Hepatocyte (in vitro differentiated cells): ENCODE measurements at regions not wholly inside any gene's neighbourhood (a gene's known extent, or its start where the extent isn't known, plus 50 kb on each side); places are given as distances from the start of the nearest gene placed in this dataset.

ENCODE experiments used
- DNase-seq: peaks from one replicate; pipeline ENCODE4 v3.0.0-alpha.2; 2016; ENCODE audit warnings: low spot score
- H2AFZ ChIP-seq: fragments of 200-600 bp; sonication (generic); 2 replicates; pipeline ENCODE4 v1.6.0; 2016; ENCODE audit warnings: antibody characterized with exemption, mild to moderate bottlenecking
- H3K27ac ChIP-seq: fragments of 200-600 bp; sonication (generic); 2 replicates; pipeline ENCODE4 v1.5.1; 2016; ENCODE audit warnings: mild to moderate bottlenecking
- H3K27me3 ChIP-seq: fragments of 200-600 bp; sonication (generic); 2 replicates; pipeline ENCODE4 v1.6.1; 2016
- H3K36me3 ChIP-seq: fragments of 200-600 bp; sonication (generic); replicated peaks from 2 replicates; pipeline ENCODE4 v1.5.1; 2016; ENCODE audit warnings: low read depth; ENCODE audit not compliant: insufficient read depth
- H3K4me1 ChIP-seq: fragments of 200-600 bp; sonication (generic); 2 replicates; pipeline ENCODE4 v1.5.1; 2016; ENCODE audit warnings: mild to moderate bottlenecking, moderate library complexity; ENCODE audit not compliant: insufficient read depth
- H3K4me2 ChIP-seq: fragments of 200-600 bp; sonication (generic); 2 replicates; pipeline ENCODE4 v1.6.0; 2016
- H3K4me3 ChIP-seq: fragments of 200-600 bp; sonication (generic); 2 replicates; pipeline ENCODE4 v1.5.1; 2016; ENCODE audit warnings: mild to moderate bottlenecking
- H3K79me2 ChIP-seq: fragments of 200-600 bp; sonication (generic); 2 replicates; pipeline ENCODE4 v1.6.0; 2017; ENCODE audit warnings: mild to moderate bottlenecking
- H3K9me2 ChIP-seq: fragments of 200-600 bp; sonication (generic); replicated peaks from 2 replicates; pipeline ENCODE4 v1.6.0; 2017; ENCODE audit warnings: mild to moderate bottlenecking; ENCODE audit not compliant: insufficient read depth
- H3K9me3 ChIP-seq: fragments of 200-600 bp; sonication (generic); 2 replicates; pipeline ENCODE4 v1.5.1; 2016; ENCODE audit warnings: low read depth, mild to moderate bottlenecking
- H4K20me1 ChIP-seq: fragments of 200-600 bp; sonication (generic); 2 replicates; pipeline ENCODE4 v1.6.0; 2016; ENCODE audit warnings: mild to moderate bottlenecking; ENCODE audit not compliant: insufficient read depth, poor library complexity, severe bottlenecking
- CTCF ChIP-seq: fragments of 200-600 bp; sonication (generic); IDR thresholded peaks from 2 replicates; pipeline ENCODE4 v1.5.1; 2016; ENCODE audit warnings: antibody characterized with exemption, mild to moderate bottlenecking; ENCODE audit not compliant: poor library complexity
- EZH2 ChIP-seq: fragments of 200-600 bp; sonication (generic); IDR thresholded peaks from 2 replicates; pipeline ENCODE4 v1.6.1; 2016; ENCODE audit warnings: antibody characterized with exemption, mild to moderate bottlenecking, borderline replicate concordance
- EZH2phosphoT487 ChIP-seq: fragments of 200-600 bp; sonication (generic); IDR thresholded peaks from one replicate; pipeline ENCODE4 v1.6.1; 2018; ENCODE audit warnings: antibody characterized with exemption, mild to moderate bottlenecking, low read depth, moderate library complexity; ENCODE audit not compliant: unreplicated experiment, severe bottlenecking
- WGBS: methylation state at CpG from one replicate; pipeline ENCODE4 v1.1.6; 2016; ENCODE audit warnings: low lambda C conversion rate; ENCODE audit errors: missing lambda C conversion rate; 5-methylcytosine and 5-hydroxymethylcytosine counted together

DNA sequence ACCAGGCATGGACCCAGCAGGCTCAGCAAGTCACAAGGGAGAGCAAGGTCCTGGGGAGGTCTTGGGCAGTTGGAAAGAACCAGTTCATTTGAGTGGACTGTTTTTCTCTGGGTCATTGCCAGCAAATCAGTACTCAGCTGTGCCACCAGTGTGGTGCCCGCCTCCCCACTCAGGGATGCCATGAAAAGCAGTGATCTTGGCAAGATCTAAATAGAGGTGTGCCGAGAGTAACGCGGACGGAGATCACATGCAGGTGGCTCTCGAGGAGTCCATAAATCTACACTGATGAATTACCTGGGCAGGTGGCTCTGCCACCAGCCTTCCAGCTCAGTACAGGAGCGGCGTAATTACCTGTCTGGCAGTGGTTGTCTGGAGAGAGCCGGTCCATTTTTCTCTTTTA is 642.2 kb downstream of the PTPRU start:
- Histone ChIP-seq H3K27ac (no peak overlapping the region), H3K4me2 (no peak overlapping the region), H3K27me3 (no peaks in the 10 kb centered on the region), H4K20me1 (no peaks in the 10 kb centered on the region), H3K4me1 (no peaks in the 10 kb centered on the region), H3K9me2 (no peaks in the 10 kb centered on the region), H3K36me3 (no peaks in the 10 kb centered on the region), H2AFZ (no peak overlapping the region), H3K9me3 (no peaks in the 10 kb centered on the region), H3K79me2 (no peaks in the 10 kb centered on the region), H3K4me3 (no peak overlapping the region)
- 89% methylated on average over 9 of the region's 9 CpGs for WGBS
- no peak for DNase-seq
- no peak for TF ChIP-seq EZH2phosphoT487
- TF ChIP-seq CTCF, result no peak
- TF ChIP-seq EZH2, result no peak

DNA sequence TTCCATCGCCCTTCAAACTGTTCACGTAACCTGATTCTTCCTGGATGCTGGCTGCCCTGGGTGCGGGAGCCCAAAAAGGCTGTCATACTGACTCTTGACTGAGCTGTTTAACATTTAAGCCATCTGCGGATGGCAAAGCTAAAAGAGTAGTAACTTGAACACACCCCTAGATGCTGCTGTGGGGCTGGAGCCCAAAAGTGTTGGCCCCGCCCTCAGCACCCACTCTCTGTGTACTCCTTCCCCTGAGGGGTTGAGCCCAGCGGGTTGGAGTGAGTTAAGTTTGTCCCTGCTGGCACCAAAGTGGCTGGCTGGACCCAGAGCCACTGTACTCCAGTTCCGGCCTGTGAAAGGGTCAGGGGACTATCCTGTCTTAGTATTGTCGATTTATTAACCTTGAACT is 640.6 kb downstream of the PTPRU start:
- Histone ChIP-seq H3K79me2 (no peaks in the 10 kb centered on the region), H4K20me1 (no peaks in the 10 kb centered on the region), H3K4me3 (no peak overlapping the region), H3K4me1 (no peaks in the 10 kb centered on the region), H3K27ac (no peak overlapping the region), H3K36me3 (no peaks in the 10 kb centered on the region), H3K27me3 (no peaks in the 10 kb centered on the region), H3K9me3 (no peaks in the 10 kb centered on the region), H2AFZ (no peak overlapping the region), H3K9me2 (no peaks in the 10 kb centered on the region), H3K4me2 (no peak overlapping the region)
- 73% methylated on average over 8 of the region's 8 CpGs for WGBS
- no peak for DNase-seq
- TF ChIP-seq CTCF (no peak), EZH2 (no peak), EZH2phosphoT487 (no peak)

GRCh38 chr1:29876441-29876840 is 640.1 kb downstream of the PTPRU start:
- Histone ChIP-seq H4K20me1 (no peaks in the 10 kb centered on the region), H2AFZ (no peak overlapping the region), H3K4me2 (no peak overlapping the region), H3K4me3 (no peak overlapping the region), H3K27me3 (no peaks in the 10 kb centered on the region), H3K27ac (no peak overlapping the region), H3K9me2 (no peaks in the 10 kb centered on the region), H3K4me1 (no peaks in the 10 kb centered on the region), H3K36me3 (no peaks in the 10 kb centered on the region), H3K79me2 (no peaks in the 10 kb centered on the region), H3K9me3 (no peaks in the 10 kb centered on the region)
- no peak for DNase-seq
- 93% methylated on average over 6 of the region's 6 CpGs for WGBS
- TF ChIP-seq EZH2 (no peak), EZH2phosphoT487 (no peak), CTCF (no peak)

DNA sequence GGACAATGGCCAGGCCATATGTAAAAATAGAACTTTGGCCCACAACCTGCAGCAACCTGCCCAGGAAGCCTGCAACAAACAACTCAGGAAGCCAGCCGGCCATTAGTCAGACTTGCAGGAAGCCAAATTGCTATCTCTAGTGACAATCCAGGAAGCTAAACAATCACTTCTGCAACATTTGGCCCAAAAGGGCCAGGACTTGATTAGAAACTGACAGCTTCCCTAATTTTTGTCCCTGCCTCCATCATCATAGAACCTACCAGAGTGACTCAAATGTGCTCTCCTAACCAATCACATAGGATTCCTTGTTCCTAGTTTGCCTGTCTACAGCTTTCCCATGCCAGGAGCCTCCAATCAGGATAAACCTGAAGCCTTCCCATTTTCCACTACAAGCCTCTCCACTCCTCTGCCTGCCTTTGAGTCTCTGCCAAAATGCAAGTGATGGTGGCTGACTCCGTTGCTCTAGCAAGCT is 639.3 kb downstream of the PTPRU start:
- DNase-seq, result no peak
- no peak overlapping the region for H3K4me2 ChIP-seq
- H3K9me3 ChIP-seq, result no peaks in the 10 kb centered on the region
- no peaks in the 10 kb centered on the region for H3K4me1 ChIP-seq
- TF ChIP-seq CTCF, result no peak
- no peak for TF ChIP-seq EZH2phosphoT487
- no peak for TF ChIP-seq EZH2
- H3K9me2 ChIP-seq, result no peaks in the 10 kb centered on the region
- no peaks in the 10 kb centered on the region for H3K79me2 ChIP-seq
- no peak overlapping the region for H3K4me3 ChIP-seq
- H3K27me3 ChIP-seq, result no peaks in the 10 kb centered on the region
- H2AFZ ChIP-seq, result no peak overlapping the region
- 60% methylated on average over 2 of the region's 2 CpGs for WGBS
- no peaks in the 10 kb centered on the region for H3K36me3 ChIP-seq
- H4K20me1 ChIP-seq, result no peaks in the 10 kb centered on the region
- H3K27ac ChIP-seq, result no peak overlapping the region
